Testis (tissue), 2 donors: ENCODE measurements at regions not wholly inside any gene's neighbourhood (a gene's known extent, or its start where the extent isn't known, plus 50 kb on each side); places are given as distances from the start of the nearest gene placed in this dataset.

Experiments used
- DNase-seq: peaks from one replicate; pipeline ENCODE4 v3.0.0-alpha.2; 2019
- H3K27ac ChIP-seq, 2 donors: fragments of 200-600 bp; sonication (generic); one replicate each; pipeline ENCODE4 v1.5.1; 2019
- H3K27me3 ChIP-seq: fragments of 200-600 bp; sonication (generic); one replicate; pipeline ENCODE4 v1.5.1; 2019
- H3K36me3 ChIP-seq: fragments of 200-600 bp; sonication (generic); one replicate; pipeline ENCODE4 v1.5.1; 2017; ENCODE audit warnings: low read depth; ENCODE audit errors: missing control alignments
- H3K4me1 ChIP-seq: fragments of 200-600 bp; sonication (generic); one replicate; pipeline ENCODE4 v1.5.1; 2019
- H3K4me3 ChIP-seq, 2 donors: fragments of 200-600 bp; sonication (generic); one replicate each; pipeline ENCODE4 v1.5.1; 2017 to 2019
- H3K9me3 ChIP-seq: fragments of 200-600 bp; sonication (generic); one replicate; pipeline ENCODE4 v1.5.1; 2017
- POLR2A ChIP-seq: fragments of 450-650 bp; IDR thresholded peaks from one replicate; pipeline ENCODE4 v1.6.1; 2017; ENCODE audit warnings: antibody characterized with exemption, mild to moderate bottlenecking, moderate library complexity
- WGBS, 2 donors: methylation state at CpG; one replicate each; pipeline ENCODE4 v1.1.5; 2018; 5-methylcytosine and 5-hydroxymethylcytosine counted together
- intact Hi-C: fragments of 100-400 bp; cut with DNase I; formaldehyde crosslinking; loops from one replicate; pipeline ENCODE4 v1.15.1; 2023; ENCODE audit warnings: low total_unique reads
- TF ChIP-seq, protein P1 (sequence below), 3 experiments: fragments of 450-650 bp in 2 of 3; fragments of 200-600 bp in 1 of 3; sonication (generic) in 1 of 3; IDR thresholded peaks; one replicate each; pipeline ENCODE4 v1.5.1; 2016 to 2019; ENCODE audit warnings: antibody characterized with exemption in 3 of 3, mild to moderate bottlenecking in 2 of 3, moderate library complexity in 1 of 3

DNA sequence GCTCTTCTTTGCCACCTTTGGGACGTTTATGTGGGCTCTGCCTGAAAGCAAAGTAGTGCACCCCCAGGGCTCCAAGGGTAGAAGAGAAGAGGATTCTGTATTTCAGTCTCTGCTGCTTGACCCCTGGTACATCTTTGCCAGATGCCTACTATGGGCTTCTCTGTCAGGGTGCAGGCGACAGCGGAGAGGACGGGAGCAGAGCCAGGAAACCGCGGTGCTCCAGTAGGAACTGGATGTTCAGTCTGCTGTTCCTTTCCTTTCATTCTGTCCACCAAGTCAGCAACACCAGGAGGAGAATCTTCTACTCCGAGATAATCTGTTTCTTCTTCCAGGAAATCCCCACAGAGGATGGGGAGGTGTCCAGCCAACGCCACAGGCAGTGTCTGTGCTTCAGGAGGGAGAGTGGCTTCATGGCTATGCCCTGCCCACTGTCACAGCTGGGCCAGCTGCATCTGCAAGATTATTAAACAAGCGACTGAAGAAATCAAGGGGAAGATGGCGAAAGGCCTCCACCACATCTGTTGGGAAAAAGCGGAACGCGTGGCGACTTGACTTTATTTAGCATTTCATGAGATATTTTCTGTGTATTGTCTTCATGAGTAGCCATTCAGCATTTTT is 398.3 kb downstream of the IRX1 start:
- no peaks in the 10 kb centered on the region for H3K27me3 ChIP-seq
- H3K4me1 ChIP-seq = no peaks in the 10 kb centered on the region
- intact Hi-C loops = no loop called here
- TF ChIP-seq, protein P1, sequence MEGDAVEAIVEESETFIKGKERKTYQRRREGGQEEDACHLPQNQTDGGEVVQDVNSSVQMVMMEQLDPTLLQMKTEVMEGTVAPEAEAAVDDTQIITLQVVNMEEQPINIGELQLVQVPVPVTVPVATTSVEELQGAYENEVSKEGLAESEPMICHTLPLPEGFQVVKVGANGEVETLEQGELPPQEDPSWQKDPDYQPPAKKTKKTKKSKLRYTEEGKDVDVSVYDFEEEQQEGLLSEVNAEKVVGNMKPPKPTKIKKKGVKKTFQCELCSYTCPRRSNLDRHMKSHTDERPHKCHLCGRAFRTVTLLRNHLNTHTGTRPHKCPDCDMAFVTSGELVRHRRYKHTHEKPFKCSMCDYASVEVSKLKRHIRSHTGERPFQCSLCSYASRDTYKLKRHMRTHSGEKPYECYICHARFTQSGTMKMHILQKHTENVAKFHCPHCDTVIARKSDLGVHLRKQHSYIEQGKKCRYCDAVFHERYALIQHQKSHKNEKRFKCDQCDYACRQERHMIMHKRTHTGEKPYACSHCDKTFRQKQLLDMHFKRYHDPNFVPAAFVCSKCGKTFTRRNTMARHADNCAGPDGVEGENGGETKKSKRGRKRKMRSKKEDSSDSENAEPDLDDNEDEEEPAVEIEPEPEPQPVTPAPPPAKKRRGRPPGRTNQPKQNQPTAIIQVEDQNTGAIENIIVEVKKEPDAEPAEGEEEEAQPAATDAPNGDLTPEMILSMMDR (IDR thresholded peaks at IDR 0.05) = no peak
- TF ChIP-seq POLR2A = no peak
- H3K27ac ChIP-seq = no peak overlapping the region
- no peaks in the 10 kb centered on the region for H3K9me3 ChIP-seq
- H3K36me3 ChIP-seq = no peaks in the 10 kb centered on the region
- no peak overlapping the region for H3K4me3 ChIP-seq
- 82 to 84% methylated on average over 14 of the region's 14 CpGs for WGBS, 2 donors
- no peak for DNase-seq

DNA sequence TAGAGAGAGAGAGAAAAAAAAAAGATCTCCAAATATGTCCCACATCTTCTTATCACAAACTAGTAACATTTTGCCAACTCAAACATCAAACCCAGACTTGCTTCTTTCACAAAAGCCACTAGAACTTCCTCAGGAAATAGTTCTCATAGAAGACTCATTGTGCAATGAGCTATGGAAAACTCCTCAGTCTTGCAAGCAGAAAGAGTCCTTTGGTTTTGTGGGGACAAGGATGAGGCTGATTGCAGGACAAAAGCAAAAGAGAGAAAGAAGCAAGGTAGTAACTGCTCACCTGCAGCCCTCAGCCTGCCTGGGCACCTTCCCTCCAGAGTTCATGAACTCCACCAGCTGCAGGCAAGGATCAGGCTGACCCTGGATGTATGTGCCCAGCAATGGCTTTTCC is 399.0 kb downstream of the IRX1 start:
- Histone ChIP-seq H3K36me3 (no peaks in the 10 kb centered on the region), H3K27ac (no peak overlapping the region), H3K4me1 (no peaks in the 10 kb centered on the region), H3K9me3 (no peaks in the 10 kb centered on the region), H3K4me3 (no peak overlapping the region), H3K27me3 (no peaks in the 10 kb centered on the region)
- intact Hi-C loops = no loop called here
- no peak for TF ChIP-seq POLR2A
- TF ChIP-seq, protein P1 (IDR thresholded peaks at IDR 0.05) = no peak
- DNase-seq = no peak

DNA sequence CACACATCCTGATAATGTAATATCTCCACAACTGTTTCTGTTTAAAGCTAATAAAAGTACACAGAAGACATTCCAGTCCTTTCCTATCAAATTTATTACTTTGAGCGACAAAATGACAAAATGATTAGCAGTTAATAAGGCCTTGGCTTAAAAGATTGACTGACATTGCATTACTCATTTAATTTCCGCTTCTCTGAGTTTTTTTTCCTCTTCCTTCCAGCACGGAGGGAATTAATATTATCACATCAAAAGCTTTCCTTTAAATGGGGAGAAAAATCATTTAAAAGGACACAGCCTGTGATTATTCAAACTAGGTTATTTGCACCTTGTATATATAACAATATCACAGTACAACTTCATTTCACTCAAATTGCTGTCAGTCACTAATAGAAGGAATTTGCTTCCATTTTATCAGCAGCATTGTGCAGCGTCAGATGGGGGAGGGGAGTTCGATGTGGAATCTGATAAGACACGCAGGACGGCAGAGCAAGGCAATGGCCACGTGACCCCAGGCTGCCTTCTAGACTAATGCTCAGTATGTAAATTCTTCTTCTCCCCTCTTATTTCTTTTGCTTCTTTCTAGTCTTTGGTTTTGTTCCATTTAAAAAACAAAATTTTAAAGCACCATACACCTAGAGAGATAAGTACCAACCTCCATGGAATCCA is 400.5 kb downstream of the IRX1 start:
- WGBS, 2 donors = 27 to 44% methylated on average over 8 of the region's 8 CpGs
- no peak for TF ChIP-seq POLR2A
- TF ChIP-seq, protein P1 (IDR thresholded peaks at IDR 0.05) = no peak
- Histone ChIP-seq H3K9me3 (no peaks in the 10 kb centered on the region), H3K4me1 (no peaks in the 10 kb centered on the region), H3K4me3 (no peak overlapping the region), H3K27ac (no peak overlapping the region), H3K27me3 (no peaks in the 10 kb centered on the region), H3K36me3 (no peaks in the 10 kb centered on the region)
- no peak for DNase-seq
- intact Hi-C loops = no loop called here

DNA sequence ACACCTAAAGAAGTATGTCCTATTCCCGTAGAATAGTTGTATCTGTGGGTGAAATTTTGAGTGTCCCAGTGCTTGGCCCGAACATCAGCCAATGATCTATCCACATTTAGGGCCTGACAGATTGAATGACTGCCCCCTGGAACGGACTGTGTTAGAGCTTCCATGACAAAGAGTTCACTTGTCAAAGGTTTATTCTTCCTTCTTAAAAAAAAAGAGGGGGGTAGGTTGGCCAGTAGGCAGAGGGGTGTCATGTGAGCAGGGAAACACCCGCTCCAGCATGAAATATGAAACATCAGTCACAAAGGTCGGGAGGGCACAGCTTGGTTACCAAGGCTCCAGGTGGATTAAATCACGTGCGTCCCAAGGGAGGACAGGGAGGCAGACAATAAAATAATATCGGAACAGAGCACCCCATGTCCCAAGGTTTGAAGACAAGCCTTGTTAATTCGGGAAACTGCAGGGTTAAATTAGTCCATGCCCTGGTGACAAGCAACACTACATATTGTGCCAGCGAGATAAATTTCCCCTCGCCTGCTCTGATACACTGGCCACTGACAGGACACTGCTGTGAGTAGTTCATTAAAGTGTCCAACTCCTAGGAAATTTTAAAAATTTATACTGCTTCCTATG is 401.2 kb downstream of the IRX1 start:
- WGBS, 2 donors = 43 to 47% methylated on average over 11 of the region's 11 CpGs
- H3K4me3 ChIP-seq = no peak overlapping the region

More for the DNA sequence above, 401.2 kb downstream of the IRX1 start:
- Histone ChIP-seq H3K4me1 (no peaks in the 10 kb centered on the region), H3K9me3 (no peaks in the 10 kb centered on the region), H3K27ac (no peak overlapping the region), H3K27me3 (no peaks in the 10 kb centered on the region), H3K36me3 (no peaks in the 10 kb centered on the region)
- TF ChIP-seq, protein P1 (IDR thresholded peaks at IDR 0.05) = no peak
- no peak for TF ChIP-seq POLR2A
- intact Hi-C loops = no loop called here
- DNase-seq = no peak
